ENCODE measurements at regions not wholly inside any gene's neighbourhood (a gene's known extent, or its start where the extent isn't known, plus 50 kb on each side); places are given as distances from the start of the nearest gene placed in this dataset.

GRCh38 chr5:2886531-2886930 lies 135.1 kb upstream of the IRX2 start:
- TF ChIP-seq CTCF (IDR thresholded peaks at IDR 0.05): no peak
- TF ChIP-seq POLR2A (IDR thresholded peaks at IDR 0.05): no peak

Data from body of pancreas (tissue), 4 donors.